ENCODE measurements at regions not wholly inside any gene's neighbourhood (a gene's known extent, or its start where the extent isn't known, plus 50 kb on each side); places are given as distances from the start of the nearest gene placed in this dataset.

- Mint-ChIP-seq H3K4me3 (ENCODE audit: unreplicated experiment) (no peak overlapping the region), H3K36me3 (ENCODE audit: unreplicated experiment) (no peaks in the 10 kb centered on the region), H3K27me3 (ENCODE audit: unreplicated experiment) (no peaks in the 10 kb centered on the region), H3K27ac (ENCODE audit: unreplicated experiment) (no peak overlapping the region), H3K9me3 (ENCODE audit: unreplicated experiment) (peaks cover 28% of the 10 kb centered on the region), H3K4me1 (ENCODE audit: unreplicated experiment) (no peaks in the 10 kb centered on the region)
- DNase-seq (ENCODE audit: extremely low spot score, unreplicated experiment): no peak
- no peak for TF ChIP-seq CTCF (IDR thresholded peaks at IDR 0.05)
Measured at GRCh38 chr12:125610292-125610691, 545.1 kb downstream of the AACS start.

GRCh38 chr12:125610971-125611370 lies 545.7 kb downstream of the AACS start:
- no peaks in the 10 kb centered on the region for H3K36me3 Mint-ChIP-seq (ENCODE audit: unreplicated experiment)
- no peaks in the 10 kb centered on the region for H3K27me3 Mint-ChIP-seq (ENCODE audit: unreplicated experiment)
- no peak overlapping the region for H3K27ac Mint-ChIP-seq (ENCODE audit: unreplicated experiment)
- TF ChIP-seq CTCF (IDR thresholded peaks at IDR 0.05): no peak
- peaks cover 21% of the 10 kb centered on the region for H3K9me3 Mint-ChIP-seq (ENCODE audit: unreplicated experiment)
- H3K4me3 Mint-ChIP-seq (ENCODE audit: unreplicated experiment): no peak overlapping the region
- H3K4me1 Mint-ChIP-seq (ENCODE audit: unreplicated experiment): no peaks in the 10 kb centered on the region
- DNase-seq (ENCODE audit: extremely low spot score, unreplicated experiment): no peak

GRCh38 chr12:125614058-125614457 lies 548.8 kb downstream of the AACS start:
- no peak for TF ChIP-seq CTCF (IDR thresholded peaks at IDR 0.05)
- DNase-seq (ENCODE audit: extremely low spot score, unreplicated experiment): no peak
- no peaks in the 10 kb centered on the region for H3K27me3 Mint-ChIP-seq (ENCODE audit: unreplicated experiment)
- no peaks in the 10 kb centered on the region for H3K36me3 Mint-ChIP-seq (ENCODE audit: unreplicated experiment)
- H3K4me3 Mint-ChIP-seq (ENCODE audit: unreplicated experiment): no peak overlapping the region
- no peaks in the 10 kb centered on the region for H3K4me1 Mint-ChIP-seq (ENCODE audit: unreplicated experiment)
- H3K27ac Mint-ChIP-seq (ENCODE audit: unreplicated experiment): no peak overlapping the region
- peaks cover 14% of the 10 kb centered on the region for H3K9me3 Mint-ChIP-seq (ENCODE audit: unreplicated experiment)

- peaks cover 40% of the 10 kb centered on the region for H3K9me3 Mint-ChIP-seq (ENCODE audit: unreplicated experiment)
Measured at GRCh38 chr12:125619723-125620122, 554.5 kb downstream of the AACS start.

GRCh38 chr12:125633686-125634085 lies 568.5 kb downstream of the AACS start:
- no peaks in the 10 kb centered on the region for H3K27me3 Mint-ChIP-seq (ENCODE audit: unreplicated experiment)
- TF ChIP-seq CTCF (IDR thresholded peaks at IDR 0.05): no peak
- no peak overlapping the region for H3K4me3 Mint-ChIP-seq (ENCODE audit: unreplicated experiment)
- H3K36me3 Mint-ChIP-seq (ENCODE audit: unreplicated experiment): no peaks in the 10 kb centered on the region
- no peaks in the 10 kb centered on the region for H3K4me1 Mint-ChIP-seq (ENCODE audit: unreplicated experiment)
- H3K9me3 Mint-ChIP-seq (ENCODE audit: unreplicated experiment): peaks cover 30% of the 10 kb centered on the region
- no peak for DNase-seq (ENCODE audit: extremely low spot score, unreplicated experiment)
- no peak overlapping the region for H3K27ac Mint-ChIP-seq (ENCODE audit: unreplicated experiment)

More at GRCh38 chr12:125619723-125620122, 554.5 kb downstream of the AACS start:
- Mint-ChIP-seq H3K36me3 (ENCODE audit: unreplicated experiment) (no peaks in the 10 kb centered on the region), H3K27ac (ENCODE audit: unreplicated experiment) (no peak overlapping the region), H3K4me3 (ENCODE audit: unreplicated experiment) (no peak overlapping the region), H3K27me3 (ENCODE audit: unreplicated experiment) (no peaks in the 10 kb centered on the region), H3K4me1 (ENCODE audit: unreplicated experiment) (no peaks in the 10 kb centered on the region)
- no peak for DNase-seq (ENCODE audit: extremely low spot score, unreplicated experiment)
- TF ChIP-seq CTCF (IDR thresholded peaks at IDR 0.05): no peak

Data from osteocyte (in vitro differentiated cells).